HG03175 (cell line): ENCODE measurements at regions not wholly inside any gene's neighbourhood (a gene's known extent, or its start where the extent isn't known, plus 50 kb on each side); places are given as distances from the start of the nearest gene placed in this dataset.

Experiments
- ATAC-seq: cut with Tn5 transposase; IDR thresholded peaks from one replicate; pipeline ENCODE4 v1.9.1; 2021; ENCODE audit warnings: mild to moderate bottlenecking, moderate library complexity; ENCODE audit not compliant: unreplicated experiment

- no peak for ATAC-seq
Observed at GRCh38 chr2:81238462-81238861, 933.9 kb upstream of the LRRTM1 start.

GRCh38 chr2:81235601-81236000 is 931.0 kb upstream of the LRRTM1 start:
- no peak for ATAC-seq

GRCh38 chr2:81234711-81235110 is 930.2 kb upstream of the LRRTM1 start:
- no peak for ATAC-seq

- no peak for ATAC-seq
Observed at GRCh38 chr2:81225756-81226155, 921.2 kb upstream of the LRRTM1 start.

GRCh38 chr2:81213598-81213997 is 909.0 kb upstream of the LRRTM1 start:
- no peak for ATAC-seq

GRCh38 chr2:81206216-81206615 is 901.7 kb upstream of the LRRTM1 start:
- no peak for ATAC-seq

GRCh38 chr2:81196933-81197628 is 892.5 kb upstream of the LRRTM1 start:
- no peak for ATAC-seq

- ATAC-seq, result no peak
Observed at GRCh38 chr2:81196383-81196851, 891.9 kb upstream of the LRRTM1 start.

- ATAC-seq, result no peak
Observed at GRCh38 chr2:81195774-81196382, 891.3 kb upstream of the LRRTM1 start.

- ATAC-seq, result no peak
Observed at GRCh38 chr2:81195017-81195773, 890.6 kb upstream of the LRRTM1 start.

GRCh38 chr2:81194581-81194980 is 890.0 kb upstream of the LRRTM1 start:
- no peak for ATAC-seq

- ATAC-seq, result no peak
Observed at GRCh38 chr2:81194176-81194575, 889.6 kb upstream of the LRRTM1 start.

GRCh38 chr2:81181845-81182244 is 877.3 kb upstream of the LRRTM1 start:
- ATAC-seq, result no peak

- no peak for ATAC-seq
Observed at GRCh38 chr2:81171447-81171846, 866.9 kb upstream of the LRRTM1 start.

- ATAC-seq, result no peak
Observed at GRCh38 chr2:81163583-81163982, 859.0 kb upstream of the LRRTM1 start.

- no peak for ATAC-seq
Observed at GRCh38 chr2:81158505-81158904, 854.0 kb upstream of the LRRTM1 start.

GRCh38 chr2:81148323-81148722 is 843.8 kb upstream of the LRRTM1 start:
- ATAC-seq, result no peak

GRCh38 chr2:81136296-81136695 is 831.7 kb upstream of the LRRTM1 start:
- no peak for ATAC-seq

- ATAC-seq, result no peak
Observed at GRCh38 chr2:81097361-81097760, 792.8 kb upstream of the LRRTM1 start.

GRCh38 chr2:81093031-81093430 is 788.5 kb upstream of the LRRTM1 start:
- ATAC-seq, result no peak

- no peak for ATAC-seq
Observed at GRCh38 chr2:81087646-81088045, 783.1 kb upstream of the LRRTM1 start.

- ATAC-seq, result no peak
Observed at GRCh38 chr2:81084101-81084500, 779.5 kb upstream of the LRRTM1 start.
